ENCODE measurements at regions not wholly inside any gene's neighbourhood (a gene's known extent, or its start where the extent isn't known, plus 50 kb on each side); places are given as distances from the start of the nearest gene placed in this dataset.

DNA sequence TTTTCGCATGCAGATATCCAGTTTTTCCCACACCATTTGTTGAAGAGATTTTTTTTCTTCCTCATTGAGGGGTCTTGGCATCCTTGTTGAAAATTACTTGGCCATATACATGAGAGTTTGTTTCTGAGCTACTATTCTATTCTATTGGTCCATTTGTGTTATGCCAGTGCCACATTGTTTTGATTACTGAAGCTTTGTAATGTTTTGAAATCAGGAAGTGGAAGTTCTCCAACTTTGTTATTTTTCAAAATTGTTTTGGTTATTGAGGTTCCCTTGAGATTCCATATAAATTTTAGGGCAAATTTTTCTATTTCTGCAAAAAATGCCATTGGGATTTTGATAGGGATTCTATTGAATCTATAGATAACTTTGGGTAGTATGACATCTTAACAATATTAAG, 130.3 kb upstream of the PFN2 start:
- DNase-seq, result no peak
- Mint-ChIP-seq H3K36me3 (no peaks in the 10 kb centered on the region), H3K27ac (no peak overlapping the region), H3K4me3 (no peak overlapping the region), H3K4me1 (peaks cover 0 to 4% (median 0%) of the 10 kb centered on the region in 4 donors), H3K27me3 (peaks cover 0 to 2% of the 10 kb centered on the region in 2 donors), H3K9me3 (peaks cover 0 to 4% (median 0%) of the 10 kb centered on the region in 8 donors)
- CTCF ChIA-PET (ENCODE audit: partially characterized antibody), result no interaction called here
- Histone ChIP-seq H3K4me3 (ENCODE audit: low read length in 2 of 2) (no peak overlapping the region), H3K27me3 (ENCODE audit: insufficient read depth, low read length) (no peaks in the 10 kb centered on the region), H3K27ac (ENCODE audit: low read depth, low read length) (no peak overlapping the region), H3K4me1 (ENCODE audit: insufficient read depth, low read length) (no peaks in the 10 kb centered on the region), H3K9me3 (ENCODE audit: control insufficient read depth in 1 of 2, low read length in 2 of 2) (no peaks in the 10 kb centered on the region), H3K36me3 (ENCODE audit: insufficient read depth, low read length) (no peaks in the 10 kb centered on the region)
- POLR2A ChIA-PET (ENCODE audit: partially characterized antibody), result no interaction called here
- intact Hi-C loops (cut with micrococcal nuclease), result no loop called here

GRCh38 chr3:150098621-150099020, 127.9 kb upstream of the PFN2 start:
- intact Hi-C loops (cut with micrococcal nuclease), result no loop called here
- H3K4me1 Mint-ChIP-seq, result peaks cover 0 to 4% (median 0%) of the 10 kb centered on the region in 4 donors
- no peak overlapping the region for H3K4me3 Mint-ChIP-seq
- H3K36me3 Mint-ChIP-seq, result no peaks in the 10 kb centered on the region
- H3K4me1 ChIP-seq (ENCODE audit: insufficient read depth, low read length), result no peaks in the 10 kb centered on the region
- no peak overlapping the region for H3K4me3 ChIP-seq (ENCODE audit: low read length in 2 of 2)
- no peak overlapping the region for H3K27ac ChIP-seq (ENCODE audit: low read depth, low read length)
- peaks cover 0 to 2% of the 10 kb centered on the region in 2 donors for H3K27me3 Mint-ChIP-seq
- no peaks in the 10 kb centered on the region for H3K9me3 ChIP-seq (ENCODE audit: control insufficient read depth in 1 of 2, low read length in 2 of 2)
- H3K27ac Mint-ChIP-seq, result no peak overlapping the region
- H3K36me3 ChIP-seq (ENCODE audit: insufficient read depth, low read length), result no peaks in the 10 kb centered on the region
- CTCF ChIA-PET (ENCODE audit: partially characterized antibody), result no interaction called here
- H3K9me3 Mint-ChIP-seq, result peaks cover 0 to 4% (median 0%) of the 10 kb centered on the region in 8 donors
- POLR2A ChIA-PET (ENCODE audit: partially characterized antibody), result no interaction called here
- H3K27me3 ChIP-seq (ENCODE audit: insufficient read depth, low read length), result no peaks in the 10 kb centered on the region
- DNase-seq, result no peak

DNA sequence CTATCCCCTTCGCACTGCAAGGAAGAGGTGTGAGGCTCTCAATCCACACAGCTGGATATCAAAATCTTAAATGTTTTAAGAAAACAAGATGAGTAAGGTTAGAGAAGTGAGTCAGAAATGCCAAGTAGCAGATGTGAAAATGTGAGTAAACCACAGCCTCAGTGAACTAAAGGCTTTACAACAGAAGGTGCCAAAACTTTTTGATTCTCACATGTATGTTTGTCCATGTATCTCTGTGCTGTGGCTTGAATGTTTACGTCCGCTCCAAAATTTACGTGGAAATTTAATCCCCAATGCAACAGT, 126.8 kb upstream of the PFN2 start:
- Mint-ChIP-seq H3K9me3 (peaks cover 0 to 4% (median 0%) of the 10 kb centered on the region in 8 donors), H3K4me1 (peaks cover 0 to 2% (median 0%) of the 10 kb centered on the region in 4 donors), H3K27me3 (peaks cover 2% of the 10 kb centered on the region in 2 donors), H3K27ac (no peak overlapping the region), H3K36me3 (no peaks in the 10 kb centered on the region), H3K4me3 (no peak overlapping the region)
- Histone ChIP-seq H3K4me1 (ENCODE audit: insufficient read depth, low read length) (no peaks in the 10 kb centered on the region), H3K27ac (ENCODE audit: low read depth, low read length) (no peak overlapping the region), H3K4me3 (ENCODE audit: low read length in 2 of 2) (no peak overlapping the region), H3K36me3 (ENCODE audit: insufficient read depth, low read length) (no peaks in the 10 kb centered on the region), H3K9me3 (ENCODE audit: control insufficient read depth in 1 of 2, low read length in 2 of 2) (no peaks in the 10 kb centered on the region), H3K27me3 (ENCODE audit: insufficient read depth, low read length) (no peaks in the 10 kb centered on the region)
- intact Hi-C loops (cut with micrococcal nuclease), result no loop called here
- no peak for DNase-seq
- ChIA-PET CTCF (ENCODE audit: partially characterized antibody) (no interaction called here), POLR2A (ENCODE audit: partially characterized antibody) (no interaction called here)

GRCh38 chr3:150096700-150097587, 126.2 kb upstream of the PFN2 start:
- no peaks in the 10 kb centered on the region for H3K4me1 ChIP-seq (ENCODE audit: insufficient read depth, low read length)
- no peaks in the 10 kb centered on the region for H3K4me1 Mint-ChIP-seq
- no peaks in the 10 kb centered on the region for H3K36me3 Mint-ChIP-seq
- no peaks in the 10 kb centered on the region for H3K36me3 ChIP-seq (ENCODE audit: insufficient read depth, low read length)
- peaks cover 2% of the 10 kb centered on the region in 2 donors for H3K27me3 Mint-ChIP-seq
- H3K9me3 Mint-ChIP-seq, result peaks cover 0 to 4% (median 0%) of the 10 kb centered on the region in 8 donors
- ChIA-PET CTCF (ENCODE audit: partially characterized antibody) (no interaction called here), POLR2A (ENCODE audit: partially characterized antibody) (no interaction called here)
- no peaks in the 10 kb centered on the region for H3K9me3 ChIP-seq (ENCODE audit: control insufficient read depth in 1 of 2, low read length in 2 of 2)
- H3K27me3 ChIP-seq (ENCODE audit: insufficient read depth, low read length), result no peaks in the 10 kb centered on the region
- no peak for DNase-seq
- no peak overlapping the region for H3K27ac Mint-ChIP-seq
- H3K4me3 Mint-ChIP-seq, result no peak overlapping the region
- H3K27ac ChIP-seq (ENCODE audit: low read depth, low read length), result no peak overlapping the region
- no peak overlapping the region for H3K4me3 ChIP-seq (ENCODE audit: low read length in 2 of 2)
- intact Hi-C loops (cut with micrococcal nuclease), result no loop called here

- DNase-seq, result no peak
- Mint-ChIP-seq H3K27me3 (peaks cover 2 to 5% of the 10 kb centered on the region in 2 donors), H3K27ac (no peak overlapping the region), H3K9me3 (no peaks in the 10 kb centered on the region), H3K4me1 (no peaks in the 10 kb centered on the region), H3K36me3 (no peaks in the 10 kb centered on the region), H3K4me3 (no peak overlapping the region)
- CTCF ChIA-PET (ENCODE audit: partially characterized antibody), result no interaction called here
- POLR2A ChIA-PET (ENCODE audit: partially characterized antibody), result no interaction called here
- no peak overlapping the region for H3K27ac ChIP-seq (ENCODE audit: low read depth, low read length)
- intact Hi-C loops (cut with micrococcal nuclease), result no loop called here
- no peaks in the 10 kb centered on the region for H3K9me3 ChIP-seq (ENCODE audit: control insufficient read depth in 1 of 2, low read length in 2 of 2)
- no peaks in the 10 kb centered on the region for H3K4me1 ChIP-seq (ENCODE audit: insufficient read depth, low read length)
- H3K27me3 ChIP-seq (ENCODE audit: insufficient read depth, low read length), result no peaks in the 10 kb centered on the region
- H3K4me3 ChIP-seq (ENCODE audit: low read length in 2 of 2), result no peak overlapping the region
- H3K36me3 ChIP-seq (ENCODE audit: insufficient read depth, low read length), result no peaks in the 10 kb centered on the region
Measured at GRCh38 chr3:150094150-150094933, 123.6 kb upstream of the PFN2 start.

GRCh38 chr3:150091626-150092025, 120.9 kb upstream of the PFN2 start:
- CTCF ChIA-PET (ENCODE audit: partially characterized antibody), result interaction anchor here (1.2 kb wide), 1 partner anchor 11 kb away, joined by 3 read pairs; no protein-coding TSS in a partner anchor
- intact Hi-C loops (cut with micrococcal nuclease), result no loop called here
- Histone ChIP-seq H3K36me3 (ENCODE audit: insufficient read depth, low read length) (no peaks in the 10 kb centered on the region), H3K4me3 (ENCODE audit: low read length in 2 of 2) (no peak overlapping the region), H3K27me3 (ENCODE audit: insufficient read depth, low read length) (no peaks in the 10 kb centered on the region), H3K9me3 (ENCODE audit: control insufficient read depth in 1 of 2, low read length in 2 of 2) (no peaks in the 10 kb centered on the region), H3K4me1 (ENCODE audit: insufficient read depth, low read length) (no peaks in the 10 kb centered on the region), H3K27ac (ENCODE audit: low read depth, low read length) (no peak overlapping the region)
- H3K36me3 Mint-ChIP-seq, result no peaks in the 10 kb centered on the region
- no peaks in the 10 kb centered on the region for H3K4me1 Mint-ChIP-seq
- no peak overlapping the region for H3K27ac Mint-ChIP-seq
- no peak overlapping the region for H3K4me3 Mint-ChIP-seq
- H3K27me3 Mint-ChIP-seq, result peaks cover 2 to 5% of the 10 kb centered on the region in 2 donors
- no peak for DNase-seq
- H3K9me3 Mint-ChIP-seq, result no peaks in the 10 kb centered on the region
- POLR2A ChIA-PET (ENCODE audit: partially characterized antibody), result no interaction called here

GRCh38 chr3:150090877-150091276, 120.2 kb upstream of the PFN2 start:
- intact Hi-C loops (cut with micrococcal nuclease), result no loop called here
- Histone ChIP-seq H3K36me3 (ENCODE audit: insufficient read depth, low read length) (no peaks in the 10 kb centered on the region), H3K4me1 (ENCODE audit: insufficient read depth, low read length) (no peaks in the 10 kb centered on the region), H3K27ac (ENCODE audit: low read depth, low read length) (no peak overlapping the region), H3K9me3 (ENCODE audit: control insufficient read depth in 1 of 2, low read length in 2 of 2) (no peaks in the 10 kb centered on the region), H3K4me3 (ENCODE audit: low read length in 2 of 2) (no peak overlapping the region), H3K27me3 (ENCODE audit: insufficient read depth, low read length) (no peaks in the 10 kb centered on the region)
- ChIA-PET POLR2A (ENCODE audit: partially characterized antibody) (no interaction called here), CTCF (ENCODE audit: partially characterized antibody) (interaction anchor here (1.2 kb wide), 1 partner anchor 10 kb away, joined by 3 read pairs; no protein-coding TSS in a partner anchor)
- DNase-seq, result no peak
- no peaks in the 10 kb centered on the region for H3K9me3 Mint-ChIP-seq
- H3K36me3 Mint-ChIP-seq, result no peaks in the 10 kb centered on the region
- no peak overlapping the region for H3K4me3 Mint-ChIP-seq
- H3K4me1 Mint-ChIP-seq, result no peaks in the 10 kb centered on the region
- H3K27ac Mint-ChIP-seq, result no peak overlapping the region
- peaks cover 2 to 5% of the 10 kb centered on the region in 2 donors for H3K27me3 Mint-ChIP-seq

All from CD4-positive, alpha-beta memory T cell (primary cell).